ENCODE measurements at regions not wholly inside any gene's neighbourhood (a gene's known extent, or its start where the extent isn't known, plus 50 kb on each side); places are given as distances from the start of the nearest gene placed in this dataset.
A peak's percentile ranks its signal among the peaks of the same experiment; 100 is the strongest.

- H4K20me1 ChIP-seq (ENCODE audit: insufficient read depth), result no peaks in the 10 kb centered on the region
- no peaks in the 10 kb centered on the region for H3K79me2 ChIP-seq (ENCODE audit: insufficient read depth, low read length)
- H3K27ac ChIP-seq (ENCODE audit: low read depth, low read length), result no peak overlapping the region
- no peaks in the 10 kb centered on the region for H3K4me1 ChIP-seq (ENCODE audit: control insufficient read depth in 1 of 2, insufficient read depth in 2 of 2, low read length in 2 of 2)
- H3K4me2 ChIP-seq (ENCODE audit: low read length), result no peak overlapping the region
- no peaks in the 10 kb centered on the region for H3K9me2 ChIP-seq (ENCODE audit: insufficient read depth)
- no peak overlapping the region for H3K9ac ChIP-seq (ENCODE audit: low read length)
- RAD21 ChIA-PET (ENCODE audit: low non-redundant PET in 1 of 2, low total read pairs in 2 of 2, uncharacterized antibody in 2 of 2, unreplicated experiment in 2 of 2), result no interaction called here
- intact Hi-C loops (cut with micrococcal nuclease), result no loop called here
- H3K9me3 ChIP-seq (ENCODE audit: control insufficient read depth in 1 of 2, insufficient read depth in 1 of 2, low read depth in 1 of 2, low read length in 2 of 2), result no peaks in the 10 kb centered on the region
- BruUV-seq (replicated peaks), result no TSS peak
- no peaks in the 10 kb centered on the region for H3K27me3 ChIP-seq (ENCODE audit: insufficient read depth, low read length)
- TF ChIP-seq ZNF274 (IDR thresholded peaks at IDR 0.05; ENCODE audit: low read depth, low read length), result no peak
- TF ChIP-seq EGR1 (IDR thresholded peaks at IDR 0.05; ENCODE audit: low read depth), result no peak
- no peak for TF ChIP-seq ATF3 (IDR thresholded peaks at IDR 0.05)
- TF ChIP-seq TCF7L2 (IDR thresholded peaks at IDR 0.05; ENCODE audit: borderline replicate concordance, extremely low read depth, insufficient read depth, insufficient read length), result no peak
- no peak for TF ChIP-seq SRF (IDR thresholded peaks at IDR 0.05; ENCODE audit: low read depth)
- TF ChIP-seq SP1 (IDR thresholded peaks at IDR 0.05; ENCODE audit: low read depth), result no peak
- TF ChIP-seq YY1 (IDR thresholded peaks at IDR 0.05; ENCODE audit: extremely low read depth, insufficient replicate concordance, low read depth, low read length), result no peak
- no peak for TF ChIP-seq FOSL1 (IDR thresholded peaks at IDR 0.05; ENCODE audit: low read depth)
- TF ChIP-seq JUND (IDR thresholded peaks at IDR 0.05), result no peak
- no peak for TF ChIP-seq SIN3A (IDR thresholded peaks at IDR 0.05; ENCODE audit: low read depth)
- no peak for TF ChIP-seq MAX (IDR thresholded peaks at IDR 0.05)
- no peak for TF ChIP-seq POLR2A (IDR thresholded peaks at IDR 0.05; ENCODE audit: borderline replicate concordance, extremely low read depth, insufficient read depth, insufficient read length)
- no peak overlapping the region for H3K4me3 ChIP-seq (replicated peaks in 1 of 2; ENCODE audit: low read depth in 1 of 2, low read length in 2 of 2)
- peak overlapping the region; percentile 61 for H2AFZ ChIP-seq (ENCODE audit: low read depth, low read length, poor library complexity, severe bottlenecking)
- CTCF ChIA-PET, result no interaction called here
- POLR2A ChIA-PET, result no interaction called here
- DNase-seq (ENCODE audit: low read depth, low spot score) (no peak), ATAC-seq (no peak)
- H3K36me3 ChIP-seq (ENCODE audit: control insufficient read depth in 1 of 2, insufficient read depth in 2 of 2, low read length in 2 of 2), result no peaks in the 10 kb centered on the region
These were observed 357.0 kb upstream of the FSIP2 start for GRCh38 chr2:185381631-185382030.

Data from HCT116 (cell line).